GM18519 (cell line): ENCODE measurements at regions not wholly inside any gene's neighbourhood (a gene's known extent, or its start where the extent isn't known, plus 50 kb on each side); places are given as distances from the start of the nearest gene placed in this dataset.
"Not testable (repeated sequence)": the region's sequence is repeated elsewhere in the genome, so short reads cannot be mapped to it uniquely, and the experiment has no call there.

Source experiments
- ATAC-seq: cut with Tn5 transposase; IDR thresholded peaks from one replicate; pipeline ENCODE4 v1.9.1; 2021; ENCODE audit warnings: mild to moderate bottlenecking, moderate library complexity; ENCODE audit not compliant: unreplicated experiment, low FRiP score

DNA sequence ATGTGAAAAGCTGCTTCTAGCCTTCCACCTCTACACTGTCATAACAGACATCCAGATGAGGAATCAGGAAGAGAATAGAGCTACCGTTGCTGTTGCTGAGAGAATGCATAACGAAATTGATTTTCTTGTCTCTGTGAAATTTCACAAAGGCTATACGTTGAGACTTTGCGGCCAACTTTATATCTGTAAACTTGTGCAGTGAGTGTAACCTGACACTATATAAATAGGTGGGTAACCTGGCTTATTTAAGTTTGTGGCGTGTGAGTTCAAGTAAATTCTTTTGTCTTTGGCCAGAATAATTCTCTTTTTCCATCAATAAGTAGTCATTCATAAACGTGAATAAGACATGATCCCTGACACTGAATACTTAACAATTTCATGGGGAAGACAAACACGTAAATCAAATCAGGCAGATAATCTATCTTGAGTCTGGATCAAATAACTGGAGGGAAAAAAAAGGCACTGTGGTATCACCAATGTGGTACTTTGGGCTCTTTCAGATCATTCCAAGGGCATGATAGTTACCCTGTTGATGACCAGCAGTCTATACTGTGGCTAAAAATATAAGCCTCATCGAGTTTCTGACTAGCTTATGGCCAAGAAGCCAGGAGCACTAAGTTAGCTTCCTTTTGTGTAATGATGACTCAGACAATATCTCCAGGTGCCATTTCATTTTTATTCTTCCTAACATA lies 98.2 kb upstream of the RASA1 start:
- no peak for ATAC-seq

DNA sequence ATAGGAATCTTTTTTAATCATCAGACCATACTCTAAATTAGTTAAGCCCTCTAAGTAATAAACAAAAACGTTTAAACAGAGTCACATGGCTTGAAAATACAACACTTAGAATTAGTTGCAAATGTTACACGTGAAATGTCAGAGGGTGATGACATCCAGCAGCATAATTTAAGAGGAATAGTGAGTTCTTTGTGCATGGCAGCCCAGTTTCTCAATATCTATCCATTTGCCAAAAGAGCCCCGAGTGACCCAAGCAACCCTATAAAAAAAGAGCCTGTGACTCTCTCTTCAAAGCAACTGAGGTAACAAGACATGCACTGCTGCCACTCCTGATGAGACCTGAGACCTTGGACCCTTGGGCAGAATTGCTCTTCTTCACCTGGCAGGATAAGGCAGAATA lies 96.9 kb upstream of the RASA1 start:
- no peak for ATAC-seq

DNA sequence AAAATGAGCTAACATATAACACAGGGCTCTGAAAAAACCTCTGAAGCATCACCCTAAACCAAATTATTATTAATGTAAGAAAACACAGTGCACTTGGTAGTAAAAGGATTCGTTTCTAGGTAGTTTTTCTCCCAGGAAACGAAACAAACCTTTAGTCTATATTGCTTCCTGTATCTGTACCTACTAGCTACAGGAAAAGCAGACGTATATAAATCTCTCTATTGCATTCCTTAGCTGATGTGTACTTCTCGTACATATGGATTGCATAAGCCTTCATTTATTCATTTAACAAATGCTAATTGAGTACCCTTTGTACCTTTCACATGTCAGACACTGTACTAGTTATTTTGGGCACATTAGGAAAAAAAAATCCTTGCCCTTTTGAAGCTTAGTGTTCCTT lies 85.0 kb upstream of the RASA1 start:
- no peak for ATAC-seq

DNA sequence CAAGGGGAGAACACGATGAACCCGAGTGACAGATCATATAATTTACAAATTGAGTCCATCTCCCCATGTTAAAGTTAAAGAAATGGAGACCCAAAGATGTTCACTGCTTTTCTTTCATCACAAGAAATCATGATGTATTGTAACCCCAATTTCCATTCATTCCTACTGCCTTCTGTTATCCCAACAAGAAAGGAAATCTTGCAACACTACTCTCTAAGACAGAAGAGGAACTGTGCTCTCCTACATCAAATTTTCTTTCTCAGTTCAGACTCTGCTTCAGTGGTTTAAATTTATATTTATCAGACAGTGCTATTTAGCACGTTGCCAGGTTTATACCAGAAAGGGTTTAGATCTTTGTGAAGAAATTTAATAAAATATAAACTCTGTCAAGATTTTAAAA lies 83.8 kb upstream of the RASA1 start:
- ATAC-seq = no peak

DNA sequence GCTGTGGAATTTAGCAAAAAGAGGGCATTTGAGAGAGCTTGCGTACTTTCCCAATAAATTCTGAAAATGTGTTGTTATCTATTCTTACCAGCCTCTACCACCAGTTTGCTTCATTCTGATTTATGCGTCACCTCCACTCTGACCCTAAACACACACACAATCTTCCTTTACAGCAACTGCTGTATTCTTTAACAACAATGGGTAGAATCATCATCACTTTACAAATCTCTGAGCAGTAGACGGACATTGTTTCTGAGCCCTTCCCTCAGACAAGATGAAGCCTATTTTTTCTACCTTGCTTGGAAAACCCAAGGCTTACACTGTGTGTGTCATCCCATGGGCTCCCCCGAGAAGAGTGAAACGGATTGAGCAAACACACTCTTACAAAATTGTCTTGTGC lies 83.1 kb upstream of the RASA1 start:
- ATAC-seq = no peak

DNA sequence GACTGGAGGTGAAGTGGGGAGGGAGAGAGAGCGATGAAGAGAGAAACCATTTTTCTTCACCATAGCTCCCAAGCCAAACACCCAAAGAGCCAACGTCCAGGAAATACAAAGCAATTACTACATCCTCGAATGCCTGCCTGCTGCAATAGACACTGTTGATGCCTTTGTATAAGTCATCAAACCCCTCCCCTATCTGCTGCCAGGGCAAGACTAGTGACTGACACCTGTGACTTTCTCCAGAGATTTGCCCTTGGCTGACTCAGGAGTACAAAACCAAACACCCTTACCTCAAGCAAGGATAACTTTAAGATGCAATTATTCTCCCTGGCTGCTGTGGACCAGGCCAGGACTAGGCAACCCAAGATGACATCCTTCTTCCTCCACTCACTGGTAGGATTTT lies 81.8 kb upstream of the RASA1 start:
- ATAC-seq = no peak

DNA sequence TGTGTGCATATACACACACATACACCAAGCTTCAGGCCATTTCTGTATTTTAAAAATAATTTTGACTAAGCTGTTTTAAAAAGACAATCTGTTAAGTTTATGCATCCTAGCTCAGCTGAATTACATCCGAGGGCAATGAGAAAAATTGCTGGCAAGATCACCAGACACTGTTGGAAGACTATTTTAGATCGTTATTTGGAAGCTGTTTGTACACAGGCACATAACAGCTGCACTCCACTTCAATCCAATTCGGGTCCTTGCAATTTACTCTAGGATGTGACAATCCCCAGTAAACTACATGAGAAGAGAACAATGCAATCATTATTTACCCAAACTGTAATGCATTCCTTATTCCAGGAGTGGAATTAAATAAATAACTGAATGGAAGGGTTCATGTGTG lies 79.3 kb upstream of the RASA1 start:
- ATAC-seq = no peak

DNA sequence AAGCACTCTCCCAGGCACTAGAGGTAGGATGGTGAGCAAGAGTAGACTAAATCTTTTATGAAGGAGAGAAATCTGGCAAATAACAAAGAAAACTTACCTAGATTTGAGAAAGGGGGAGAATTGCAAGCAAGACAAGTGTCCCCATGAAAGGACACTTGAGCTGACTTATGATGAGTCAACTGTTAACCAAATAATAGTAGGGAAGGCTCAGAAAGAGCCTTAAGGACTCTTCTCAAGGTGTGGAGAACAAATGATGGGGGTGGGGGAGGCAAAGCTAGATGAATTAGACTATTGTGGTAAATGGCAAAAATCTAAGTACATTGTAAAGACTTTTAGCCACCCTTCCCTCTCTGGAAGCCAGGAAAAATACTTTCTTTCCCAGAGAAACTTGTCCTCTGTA lies 77.6 kb upstream of the RASA1 start:
- no peak for ATAC-seq

DNA sequence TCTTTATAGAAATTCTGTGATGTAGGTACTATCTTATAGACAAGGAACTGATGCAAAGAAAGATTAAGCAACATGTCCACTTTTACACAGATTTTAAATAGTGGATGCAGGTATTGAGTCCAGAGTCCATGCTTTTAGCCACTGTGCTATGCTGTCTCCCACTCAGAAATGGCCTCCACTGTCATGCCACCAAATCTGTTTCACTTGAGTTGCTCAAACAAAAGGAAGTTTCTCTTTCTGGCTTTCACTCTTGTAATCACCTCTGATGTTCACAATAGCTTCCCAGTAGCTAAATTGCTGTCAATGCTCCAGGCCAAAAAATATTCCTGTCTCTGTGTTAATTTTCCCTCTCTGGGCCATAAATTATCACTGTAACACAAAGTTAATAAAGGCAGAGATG lies 77.0 kb upstream of the RASA1 start:
- peak; percentile 75 for ATAC-seq

DNA sequence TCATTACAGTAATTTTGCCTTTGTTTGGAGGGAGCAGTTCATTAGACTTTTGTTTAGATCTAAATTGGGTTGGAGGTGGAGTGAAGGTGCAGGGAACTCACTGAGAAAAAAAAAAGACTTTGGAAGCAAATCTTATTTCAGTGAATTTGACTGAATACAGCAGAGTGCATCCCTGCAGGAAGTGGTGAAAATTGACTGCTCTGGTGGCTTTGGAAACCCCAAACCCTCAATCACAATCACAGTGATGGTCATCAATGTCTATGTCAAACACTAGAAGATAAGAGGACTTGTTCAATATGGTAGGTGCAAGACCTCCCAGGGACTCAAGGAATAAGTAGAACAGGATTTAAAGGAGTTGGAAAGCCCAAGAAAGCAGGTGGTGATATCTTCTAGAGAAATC lies 76.0 kb upstream of the RASA1 start:
- no peak for ATAC-seq

DNA sequence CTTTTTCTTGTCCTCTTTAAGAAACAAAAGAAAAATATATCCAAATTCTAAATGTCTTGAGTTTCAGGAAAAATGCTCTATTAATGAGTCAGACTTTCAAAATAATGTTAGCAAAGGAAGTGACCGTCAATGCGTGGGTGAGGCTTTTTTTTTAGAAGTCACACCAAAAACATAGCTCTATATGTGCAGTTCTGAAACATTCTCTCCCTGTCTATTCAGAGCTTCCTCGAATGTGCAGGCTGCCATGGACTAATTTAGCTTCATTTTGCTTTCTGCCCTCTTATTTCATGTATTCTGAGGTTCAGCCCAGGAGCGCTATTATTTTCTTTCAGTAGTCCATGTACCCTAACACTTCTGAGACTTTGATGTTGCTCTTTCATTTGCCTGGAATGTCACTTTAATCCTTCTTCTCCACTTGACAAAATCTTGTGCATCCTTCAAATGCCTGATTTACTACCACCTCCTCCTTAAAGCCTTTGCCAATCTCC lies 72.5 kb upstream of the RASA1 start:
- peak; percentile 55 for ATAC-seq

DNA sequence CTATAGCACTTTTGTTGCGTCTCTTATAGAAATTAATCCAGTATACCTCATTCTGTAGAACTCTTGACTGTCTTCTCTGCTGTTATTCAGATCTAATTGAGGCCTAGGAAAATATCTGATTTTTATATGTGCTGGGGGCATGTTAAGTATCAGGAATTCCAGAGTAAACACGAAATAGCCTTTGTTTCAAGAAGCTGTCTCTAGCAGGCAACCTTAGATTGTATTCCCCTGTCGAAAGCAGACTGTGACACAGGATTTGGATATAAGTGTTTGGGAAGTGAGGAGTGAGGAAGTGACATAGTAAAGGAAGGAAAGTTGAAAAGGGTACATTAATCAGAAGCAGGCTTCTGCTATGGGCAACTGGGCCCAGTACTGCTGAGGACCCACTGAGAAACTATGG lies 72.1 kb upstream of the RASA1 start:
- no peak for ATAC-seq

DNA sequence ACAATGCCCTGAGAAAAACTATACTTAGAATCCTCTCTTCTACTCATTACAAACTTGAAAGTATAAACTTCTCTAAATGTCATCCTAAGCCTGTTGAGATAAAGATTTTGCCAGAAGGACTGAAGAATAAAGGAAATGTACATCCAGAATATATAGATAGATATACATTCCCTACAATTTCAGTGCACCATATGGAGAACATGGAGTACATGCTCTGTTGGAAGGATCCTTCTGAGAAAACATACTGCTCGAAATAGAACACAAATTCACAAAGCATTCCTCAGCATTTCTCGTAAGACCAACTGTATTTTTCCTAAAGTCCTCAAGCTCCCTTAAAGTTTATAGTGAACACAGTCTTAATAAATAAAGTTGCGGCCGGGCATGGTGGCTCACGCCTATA lies 69.7 kb upstream of the RASA1 start:
- ATAC-seq = no peak

DNA sequence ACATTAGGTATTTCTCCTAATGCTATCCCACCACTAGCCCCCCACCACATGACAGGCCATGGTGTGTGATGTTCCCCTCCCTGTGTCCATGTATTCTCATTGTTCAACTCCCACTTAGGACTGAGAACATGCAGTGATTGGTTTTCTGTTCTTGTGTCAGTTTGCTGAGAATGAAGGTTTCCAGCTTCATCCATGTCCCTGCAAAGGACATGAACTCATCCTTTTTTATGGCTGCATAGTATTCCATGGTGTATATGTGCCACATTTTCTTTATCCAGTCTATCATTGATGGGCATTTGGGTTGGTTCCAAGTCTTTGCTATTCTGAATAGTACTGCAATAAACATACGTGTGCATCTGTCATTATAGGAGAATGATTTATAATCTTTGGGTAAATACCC lies 68.4 kb upstream of the RASA1 start:
- not testable (repeated sequence) for ATAC-seq

DNA sequence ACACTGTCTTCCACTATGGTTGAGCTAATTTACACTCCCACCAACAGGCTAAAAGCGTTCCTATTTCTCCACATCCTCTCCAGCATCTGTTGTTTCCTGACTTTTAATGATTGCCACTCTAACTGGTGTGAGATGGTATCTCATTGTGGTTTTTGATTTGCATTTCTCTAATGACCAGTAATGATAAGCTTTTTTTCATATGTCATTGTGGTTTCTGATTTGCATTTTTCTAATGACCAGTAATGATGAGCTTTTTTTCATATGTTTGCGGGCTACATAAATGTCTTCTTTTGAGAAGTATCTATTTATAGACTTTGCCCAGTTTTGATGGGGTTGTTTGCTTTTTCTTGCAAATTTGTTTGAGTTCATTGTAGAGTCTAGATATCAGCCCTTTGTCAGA lies 68.0 kb upstream of the RASA1 start:
- ATAC-seq = not testable (repeated sequence)

DNA sequence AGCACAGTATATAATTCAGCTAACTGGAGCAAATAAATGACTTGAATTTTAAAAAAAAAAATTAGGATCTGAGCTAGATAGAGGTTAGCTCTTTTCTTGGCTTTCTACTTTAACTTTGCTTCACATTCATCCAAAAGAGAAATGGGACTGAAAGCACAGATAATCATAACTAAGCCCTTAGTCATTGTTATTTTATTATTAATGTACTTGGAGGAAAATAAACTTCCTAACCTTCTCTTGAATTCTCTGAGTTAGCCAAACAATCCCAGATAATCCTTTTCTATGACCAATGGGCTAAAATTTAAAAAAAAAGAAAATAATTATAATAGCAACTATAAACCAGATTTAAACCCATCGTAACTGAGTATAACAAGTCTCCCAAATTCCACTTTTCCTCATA lies 57.6 kb upstream of the RASA1 start:
- no peak for ATAC-seq

DNA sequence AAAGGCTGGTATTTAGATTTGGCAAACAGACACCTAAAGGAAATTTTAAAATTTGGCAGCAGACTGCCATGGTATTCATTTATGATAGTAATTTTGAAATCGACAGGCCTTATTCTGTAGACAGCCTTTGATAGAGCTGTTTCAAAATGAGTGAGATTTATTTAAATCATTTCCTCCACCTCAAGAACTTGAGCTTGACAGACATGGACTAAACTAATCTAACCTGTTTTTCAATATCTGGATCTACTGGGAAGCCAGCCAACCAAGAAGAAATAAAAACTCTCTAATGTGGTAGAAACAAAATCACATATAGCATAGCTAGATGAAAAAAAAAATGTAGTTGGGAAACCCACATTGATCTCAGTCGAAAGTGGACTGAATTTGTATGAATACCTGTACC lies 56.9 kb upstream of the RASA1 start:
- ATAC-seq = no peak

DNA sequence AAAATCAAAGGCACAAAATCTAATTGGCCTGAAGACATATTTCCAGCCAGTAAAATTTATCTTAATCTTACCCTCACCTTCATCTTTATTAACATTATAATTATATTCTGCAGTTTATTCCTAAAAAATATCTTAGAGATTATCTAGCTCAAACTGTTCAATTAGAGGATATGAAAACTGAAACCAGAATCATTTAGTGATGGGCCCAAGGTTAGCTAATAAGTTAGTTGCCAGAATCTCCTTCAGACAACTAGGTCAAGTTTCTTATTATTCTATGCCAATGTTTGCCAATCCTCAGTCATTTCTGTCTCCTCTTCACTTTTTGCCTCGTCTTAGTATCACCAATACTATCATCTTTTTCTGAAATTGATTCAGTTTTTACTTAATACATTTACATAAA lies 56.0 kb upstream of the RASA1 start:
- ATAC-seq = no peak

DNA sequence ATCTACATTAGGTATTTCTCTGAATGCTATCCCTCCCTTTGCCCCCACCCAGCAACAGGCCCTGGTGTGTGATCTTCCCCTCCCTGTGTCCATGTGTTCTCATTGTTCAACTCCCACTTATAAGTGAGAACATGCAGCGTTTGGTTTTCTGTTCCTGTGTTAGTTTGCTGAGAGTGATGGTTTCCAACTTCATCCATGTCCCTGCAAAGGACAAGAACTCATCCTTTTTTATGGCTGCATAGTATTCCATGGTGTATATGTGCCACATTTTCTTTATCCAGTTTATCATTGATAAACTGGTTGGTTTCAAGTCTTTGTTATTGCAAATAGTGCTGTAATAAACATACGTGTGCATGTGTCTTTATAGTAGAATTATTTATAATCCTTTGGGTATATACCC lies 55.5 kb upstream of the RASA1 start:
- not testable (repeated sequence) for ATAC-seq

DNA sequence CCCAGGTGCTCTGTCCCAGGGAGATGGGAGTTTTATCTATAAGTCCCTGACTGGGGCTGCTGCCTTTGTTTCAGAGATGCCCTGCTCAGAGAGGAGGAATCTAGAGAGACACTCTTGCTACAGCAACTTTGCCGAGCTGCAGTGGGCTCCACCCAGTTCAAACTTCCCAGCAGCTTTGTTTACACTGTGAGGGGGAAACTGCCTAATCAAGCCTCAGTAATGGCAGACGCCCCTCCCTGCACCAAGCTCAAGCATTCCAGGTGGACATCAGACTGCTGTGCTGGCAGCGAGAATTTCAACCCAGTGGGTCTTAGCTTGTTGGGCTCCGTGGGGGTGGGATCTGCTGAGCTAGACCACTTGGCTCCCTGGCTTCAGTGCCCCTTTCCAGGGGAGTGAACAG lies 50.2 kb upstream of the RASA1 start:
- not testable (repeated sequence) for ATAC-seq
